Astrocyte (in vitro differentiated cells and primary cell): ENCODE measurements at regions not wholly inside any gene's neighbourhood (a gene's known extent, or its start where the extent isn't known, plus 50 kb on each side); places are given as distances from the start of the nearest gene placed in this dataset.

ENCODE experiments used
- DNase-seq: peaks from one replicate; pipeline ENCODE4 v3.0.0-alpha.2; 2010; ENCODE audit warnings: low read depth
- FAIRE-seq: peaks from 2 replicates; lab custom pipeline; 2011; peaks lifted over from hg19 to GRCh38; lab: Jason Lieb, UNC
- H2AFZ ChIP-seq: 2 replicates; pipeline ENCODE4 v1.6.0; 2012; ENCODE audit warnings: low read depth, low read length, inconsistent platforms
- H3K27ac ChIP-seq: 2 replicates; pipeline ENCODE4 v1.5.1; 2011; ENCODE audit warnings: low read depth, low read length, inconsistent platforms
- H3K27me3 ChIP-seq: 2 replicates; pipeline ENCODE4 v1.6.0; 2011; ENCODE audit warnings: low read length, inconsistent platforms; ENCODE audit not compliant: insufficient read depth
- H3K36me3 ChIP-seq: 2 replicates; pipeline ENCODE4 v1.5.1; 2011; ENCODE audit warnings: low read length, inconsistent platforms; ENCODE audit not compliant: insufficient read depth
- H3K4me1 ChIP-seq: 2 replicates; pipeline ENCODE4 v1.5.1; 2011; ENCODE audit warnings: low read length, inconsistent platforms; ENCODE audit not compliant: insufficient read depth
- H3K4me2 ChIP-seq: 2 replicates; pipeline ENCODE4 v1.6.0; 2012; ENCODE audit warnings: low read length, inconsistent platforms
- H3K4me3 ChIP-seq: 2 replicates; pipeline ENCODE4 v1.5.1; 2011; ENCODE audit warnings: low read depth, mild to moderate bottlenecking, low read length, inconsistent platforms; ENCODE audit not compliant: insufficient read depth
- H3K79me2 ChIP-seq: 2 replicates; pipeline ENCODE4 v1.6.0; 2012; ENCODE audit warnings: mild to moderate bottlenecking, low read length, inconsistent platforms; ENCODE audit not compliant: insufficient read depth
- H3K9ac ChIP-seq: 2 replicates; pipeline ENCODE4 v1.6.0; 2012; ENCODE audit warnings: mild to moderate bottlenecking, low read length, inconsistent platforms
- H3K9me3 ChIP-seq: 2 replicates; pipeline ENCODE4 v1.5.1; 2012; ENCODE audit warnings: low read depth, mild to moderate bottlenecking, low read length, inconsistent platforms; ENCODE audit not compliant: insufficient read depth
- H4K20me1 ChIP-seq: 2 replicates; pipeline ENCODE4 v1.6.0; 2012; ENCODE audit warnings: low read length, inconsistent platforms; ENCODE audit not compliant: insufficient read depth
- H3K27ac Mint-ChIP-seq: one replicate; pipeline ENCODE4 v1.8.0; 2021; ENCODE audit warnings: mild to moderate bottlenecking, mixed read lengths; ENCODE audit not compliant: unreplicated experiment
- H3K27me3 Mint-ChIP-seq: one replicate; pipeline ENCODE4 v1.8.0; 2021; ENCODE audit warnings: low read depth, mixed read lengths; ENCODE audit not compliant: unreplicated experiment
- H3K36me3 Mint-ChIP-seq: one replicate; pipeline ENCODE4 v1.8.0; 2021; ENCODE audit warnings: low read depth, mixed read lengths; ENCODE audit not compliant: unreplicated experiment
- H3K4me1 Mint-ChIP-seq: one replicate; pipeline ENCODE4 v1.8.0; 2021; ENCODE audit warnings: low read depth, mixed read lengths; ENCODE audit not compliant: unreplicated experiment
- H3K4me3 Mint-ChIP-seq: one replicate; pipeline ENCODE4 v1.8.0; 2021; ENCODE audit warnings: mild to moderate bottlenecking, moderate library complexity, mixed read lengths; ENCODE audit not compliant: unreplicated experiment
- H3K9me3 Mint-ChIP-seq: one replicate; pipeline ENCODE4 v1.8.0; 2021; ENCODE audit warnings: mild to moderate bottlenecking, mixed read lengths; ENCODE audit not compliant: unreplicated experiment
- EZH2 ChIP-seq: IDR thresholded peaks from 2 replicates; pipeline ENCODE4 v1.6.1; 2012; ENCODE audit warnings: mild to moderate bottlenecking, low read length, inconsistent platforms; ENCODE audit not compliant: insufficient read depth
- TF ChIP-seq, protein P1 (sequence below): IDR thresholded peaks from 2 replicates; pipeline ENCODE4 v1.5.1; 2011; ENCODE audit warnings: low read depth, mild to moderate bottlenecking, inconsistent platforms, low read length, moderate library complexity; ENCODE audit not compliant: insufficient read depth

DNA sequence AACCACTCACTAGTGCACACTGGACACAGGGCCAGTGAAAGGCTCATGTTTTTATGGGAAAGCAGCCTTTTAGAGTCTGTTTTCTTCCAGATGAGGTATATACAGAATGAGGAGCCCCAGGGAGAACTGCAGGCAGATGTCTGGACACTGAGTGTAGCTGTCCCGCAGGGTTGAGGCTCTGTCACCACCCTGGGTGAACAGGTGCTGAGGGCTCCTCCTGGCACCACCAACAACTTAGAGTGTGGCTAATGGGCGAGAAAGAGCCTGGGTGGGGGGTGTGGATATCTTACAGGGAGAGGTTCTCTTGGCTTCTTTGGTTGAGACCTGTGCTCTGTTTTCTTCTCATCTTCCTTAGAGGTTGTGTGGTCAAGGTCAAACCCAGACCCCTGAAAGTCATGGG, 202.1 kb upstream of the GPR12 start:
- Histone ChIP-seq H3K4me2 (no peak overlapping the region), H3K27ac (no peak overlapping the region), H3K9me3 (no peaks in the 10 kb centered on the region), H3K36me3 (no peaks in the 10 kb centered on the region), H4K20me1 (no peaks in the 10 kb centered on the region), H3K4me1 (no peaks in the 10 kb centered on the region), H2AFZ (no peak overlapping the region), H3K4me3 (no peak overlapping the region), H3K27me3 (no peaks in the 10 kb centered on the region), H3K9ac (no peak overlapping the region), H3K79me2 (no peaks in the 10 kb centered on the region)
- peaks cover 33% of the 10 kb centered on the region for H3K27me3 Mint-ChIP-seq
- no peak for FAIRE-seq
- H3K9me3 Mint-ChIP-seq: no peaks in the 10 kb centered on the region
- TF ChIP-seq, protein P1, sequence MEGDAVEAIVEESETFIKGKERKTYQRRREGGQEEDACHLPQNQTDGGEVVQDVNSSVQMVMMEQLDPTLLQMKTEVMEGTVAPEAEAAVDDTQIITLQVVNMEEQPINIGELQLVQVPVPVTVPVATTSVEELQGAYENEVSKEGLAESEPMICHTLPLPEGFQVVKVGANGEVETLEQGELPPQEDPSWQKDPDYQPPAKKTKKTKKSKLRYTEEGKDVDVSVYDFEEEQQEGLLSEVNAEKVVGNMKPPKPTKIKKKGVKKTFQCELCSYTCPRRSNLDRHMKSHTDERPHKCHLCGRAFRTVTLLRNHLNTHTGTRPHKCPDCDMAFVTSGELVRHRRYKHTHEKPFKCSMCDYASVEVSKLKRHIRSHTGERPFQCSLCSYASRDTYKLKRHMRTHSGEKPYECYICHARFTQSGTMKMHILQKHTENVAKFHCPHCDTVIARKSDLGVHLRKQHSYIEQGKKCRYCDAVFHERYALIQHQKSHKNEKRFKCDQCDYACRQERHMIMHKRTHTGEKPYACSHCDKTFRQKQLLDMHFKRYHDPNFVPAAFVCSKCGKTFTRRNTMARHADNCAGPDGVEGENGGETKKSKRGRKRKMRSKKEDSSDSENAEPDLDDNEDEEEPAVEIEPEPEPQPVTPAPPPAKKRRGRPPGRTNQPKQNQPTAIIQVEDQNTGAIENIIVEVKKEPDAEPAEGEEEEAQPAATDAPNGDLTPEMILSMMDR: no peak
- no peak for TF ChIP-seq EZH2
- peaks cover 2% of the 10 kb centered on the region for H3K36me3 Mint-ChIP-seq
- peaks cover 2% of the 10 kb centered on the region for H3K4me1 Mint-ChIP-seq
- H3K4me3 Mint-ChIP-seq: no peak overlapping the region
- no peak for DNase-seq
- no peak overlapping the region for H3K27ac Mint-ChIP-seq

DNA sequence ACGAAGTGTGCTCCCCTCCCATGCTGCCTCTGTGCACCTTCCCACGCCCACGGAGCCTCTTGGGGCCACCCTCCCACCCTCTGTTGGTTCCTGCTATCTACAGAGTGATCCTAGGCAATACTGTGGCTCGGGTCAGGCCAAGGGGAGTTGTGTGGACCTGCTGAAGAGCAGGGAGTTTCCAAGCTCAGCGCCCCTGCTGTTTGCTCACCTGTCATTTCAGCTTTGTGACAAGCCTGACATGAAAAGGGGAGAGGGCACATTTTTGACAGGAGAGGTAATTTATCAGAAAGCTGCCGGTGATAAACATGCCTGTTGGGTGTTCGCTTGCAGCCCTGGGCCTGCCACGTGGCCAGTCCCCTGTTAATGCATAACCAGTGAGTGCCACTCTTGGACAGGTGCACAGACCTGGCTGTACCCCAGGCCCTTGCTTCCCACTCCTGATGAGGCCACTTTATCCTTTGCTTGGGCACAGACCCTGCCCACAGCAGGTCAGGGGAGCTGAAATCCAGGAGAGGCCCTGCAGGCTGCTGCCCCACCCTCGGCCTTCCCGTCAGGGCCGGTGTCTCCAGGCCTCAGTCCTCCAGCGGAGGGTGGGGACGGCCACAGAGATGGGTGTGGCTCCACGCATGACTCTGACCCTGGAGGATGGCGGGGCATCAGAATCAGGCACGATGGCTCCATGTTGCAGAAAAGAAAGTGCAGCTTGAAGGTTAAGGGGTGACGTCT, 201.5 kb upstream of the GPR12 start:
- Histone ChIP-seq H3K9ac (no peak overlapping the region), H3K27me3 (no peaks in the 10 kb centered on the region), H3K4me3 (no peak overlapping the region), H3K9me3 (no peaks in the 10 kb centered on the region), H4K20me1 (no peaks in the 10 kb centered on the region), H3K79me2 (no peaks in the 10 kb centered on the region), H3K4me2 (no peak overlapping the region), H3K4me1 (no peaks in the 10 kb centered on the region), H3K27ac (no peak overlapping the region), H3K36me3 (no peaks in the 10 kb centered on the region), H2AFZ (no peak overlapping the region)
- FAIRE-seq (no peak), DNase-seq (no peak)
- Mint-ChIP-seq H3K27me3 (peaks cover 32% of the 10 kb centered on the region), H3K9me3 (no peaks in the 10 kb centered on the region), H3K27ac (no peak overlapping the region), H3K4me1 (peaks cover 2% of the 10 kb centered on the region), H3K4me3 (no peak overlapping the region), H3K36me3 (peaks cover 2% of the 10 kb centered on the region)
- TF ChIP-seq, protein P1: no peak
- TF ChIP-seq EZH2: no peak

DNA sequence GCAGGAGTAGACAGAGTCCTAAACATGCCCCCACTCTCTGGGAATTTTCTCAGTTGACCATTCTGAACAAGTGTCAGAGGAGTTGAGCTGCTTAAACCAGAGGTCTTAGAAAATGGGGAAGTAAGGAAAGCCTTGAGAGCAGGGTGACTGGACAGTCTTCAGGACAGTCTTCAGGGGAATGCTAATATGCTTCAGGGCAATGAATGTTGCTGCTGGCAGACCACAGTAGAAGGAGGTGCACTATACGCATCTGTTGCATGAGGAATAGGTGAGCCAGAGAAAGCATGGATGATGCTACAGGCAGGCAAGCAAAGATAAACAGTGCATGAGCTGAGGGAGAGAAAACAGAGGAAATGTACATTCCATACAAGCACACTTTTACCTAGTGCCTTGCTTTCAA, 196.6 kb upstream of the GPR12 start:
- no peak overlapping the region for H3K9ac ChIP-seq
- peaks cover 4% of the 10 kb centered on the region for H3K27me3 ChIP-seq
- H3K27ac Mint-ChIP-seq: no peak overlapping the region
- no peaks in the 10 kb centered on the region for H3K4me1 ChIP-seq
- no peaks in the 10 kb centered on the region for H4K20me1 ChIP-seq
- no peaks in the 10 kb centered on the region for H3K79me2 ChIP-seq
- no peak overlapping the region for H2AFZ ChIP-seq
- H3K4me1 Mint-ChIP-seq: no peaks in the 10 kb centered on the region
- no peak overlapping the region for H3K27ac ChIP-seq
- no peaks in the 10 kb centered on the region for H3K9me3 Mint-ChIP-seq
- no peak for TF ChIP-seq EZH2
- TF ChIP-seq, protein P1: no peak
- H3K27me3 Mint-ChIP-seq: peaks cover 42% of the 10 kb centered on the region
- H3K9me3 ChIP-seq: no peaks in the 10 kb centered on the region
- H3K4me2 ChIP-seq: no peak overlapping the region
- H3K36me3 Mint-ChIP-seq: no peaks in the 10 kb centered on the region
- H3K4me3 Mint-ChIP-seq: no peak overlapping the region
- FAIRE-seq: no peak
- no peak for DNase-seq
- no peak overlapping the region for H3K4me3 ChIP-seq
- H3K36me3 ChIP-seq: no peaks in the 10 kb centered on the region
